ENCODE measurements at regions not wholly inside any gene's neighbourhood (a gene's known extent, or its start where the extent isn't known, plus 50 kb on each side); places are given as distances from the start of the nearest gene placed in this dataset.
"Not testable (repeated sequence)": the region's sequence is repeated elsewhere in the genome, so short reads cannot be mapped to it uniquely, and the experiment has no call there.

- Histone ChIP-seq H3K27me3 (ENCODE audit: control insufficient read depth, insufficient read depth, low read length) (no peaks in the 10 kb centered on the region), H3K4me3 (ENCODE audit: low read depth, low read length) (no peak overlapping the region), H3K36me3 (ENCODE audit: control insufficient read depth, insufficient read depth, low read length) (no peaks in the 10 kb centered on the region)
- DNase-seq (ENCODE audit: low read depth): peak; percentile 85
- FAIRE-seq: no peak
- TF ChIP-seq CTCF (IDR thresholded peaks at IDR 0.05; ENCODE audit: insufficient read depth, low read length, severe bottlenecking): no peak
Measured at GRCh38 chr1:73673971-73674370, 524.0 kb downstream of the LRRIQ3 start.

- no peak for FAIRE-seq
- no peaks in the 10 kb centered on the region for H3K27me3 ChIP-seq (ENCODE audit: control insufficient read depth, insufficient read depth, low read length)
- no peak for DNase-seq (ENCODE audit: low read depth)
- H3K4me3 ChIP-seq (ENCODE audit: low read depth, low read length): no peak overlapping the region
- H3K36me3 ChIP-seq (ENCODE audit: control insufficient read depth, insufficient read depth, low read length): no peaks in the 10 kb centered on the region
- TF ChIP-seq CTCF (IDR thresholded peaks at IDR 0.05; ENCODE audit: insufficient read depth, low read length, severe bottlenecking): no peak
Measured at GRCh38 chr1:73671530-73671929, 526.4 kb downstream of the LRRIQ3 start.

- DNase-seq (ENCODE audit: low read depth); H3K27me3 ChIP-seq (ENCODE audit: control insufficient read depth, insufficient read depth, low read length); FAIRE-seq; H3K4me3 ChIP-seq (ENCODE audit: low read depth, low read length); H3K36me3 ChIP-seq (ENCODE audit: control insufficient read depth, insufficient read depth, low read length): not testable (repeated sequence)
Measured at GRCh38 chr1:73667959-73668358, 530.0 kb downstream of the LRRIQ3 start.

- TF ChIP-seq CTCF (IDR thresholded peaks at IDR 0.05; ENCODE audit: insufficient read depth, low read length, severe bottlenecking): no peak
- no peaks in the 10 kb centered on the region for H3K27me3 ChIP-seq (ENCODE audit: control insufficient read depth, insufficient read depth, low read length)
- H3K36me3 ChIP-seq (ENCODE audit: control insufficient read depth, insufficient read depth, low read length): no peaks in the 10 kb centered on the region
- DNase-seq (ENCODE audit: low read depth) (no peak), FAIRE-seq (no peak)
- no peak overlapping the region for H3K4me3 ChIP-seq (ENCODE audit: low read depth, low read length)
Measured at GRCh38 chr1:73662526-73662925, 535.5 kb downstream of the LRRIQ3 start.

GRCh38 chr1:73659136-73659535, 538.8 kb downstream of the LRRIQ3 start:
- no peaks in the 10 kb centered on the region for H3K27me3 ChIP-seq (ENCODE audit: control insufficient read depth, insufficient read depth, low read length)
- DNase-seq (ENCODE audit: low read depth) (no peak), FAIRE-seq (no peak)
- no peak overlapping the region for H3K4me3 ChIP-seq (ENCODE audit: low read depth, low read length)
- no peaks in the 10 kb centered on the region for H3K36me3 ChIP-seq (ENCODE audit: control insufficient read depth, insufficient read depth, low read length)
- TF ChIP-seq CTCF (IDR thresholded peaks at IDR 0.05; ENCODE audit: insufficient read depth, low read length, severe bottlenecking): no peak

GRCh38 chr1:73654714-73655113, 543.3 kb downstream of the LRRIQ3 start:
- FAIRE-seq (no peak), DNase-seq (ENCODE audit: low read depth) (no peak)
- no peaks in the 10 kb centered on the region for H3K27me3 ChIP-seq (ENCODE audit: control insufficient read depth, insufficient read depth, low read length)
- no peaks in the 10 kb centered on the region for H3K36me3 ChIP-seq (ENCODE audit: control insufficient read depth, insufficient read depth, low read length)
- TF ChIP-seq CTCF (IDR thresholded peaks at IDR 0.05; ENCODE audit: insufficient read depth, low read length, severe bottlenecking): no peak
- no peak overlapping the region for H3K4me3 ChIP-seq (ENCODE audit: low read depth, low read length)
